BE2C (cell line): ENCODE measurements at regions not wholly inside any gene's neighbourhood (a gene's known extent, or its start where the extent isn't known, plus 50 kb on each side); places are given as distances from the start of the nearest gene placed in this dataset.

Experiments used
- DNase-seq: peaks from one replicate; pipeline ENCODE4 v3.0.0-alpha.2; 2020
- H3K27me3 ChIP-seq: fragments of 250-450 bp; sonication (Bioruptor Pico); 2 replicates; pipeline ENCODE4 v1.5.1; 2020; ENCODE audit warnings: mild to moderate bottlenecking
- H3K36me3 ChIP-seq: fragments of 250-450 bp; sonication (Bioruptor Pico); 2 replicates; pipeline ENCODE4 v1.5.1; 2020; ENCODE audit warnings: mild to moderate bottlenecking
- H3K4me1 ChIP-seq: fragments of 250-450 bp; sonication (Bioruptor Pico); 2 replicates; pipeline ENCODE4 v1.5.1; 2020
- H3K4me3 ChIP-seq: 2 replicates; pipeline ENCODE4 v1.5.1; 2011; ENCODE audit warnings: low read depth, low read length
- H3K9me3 ChIP-seq: fragments of 250-450 bp; sonication (Bioruptor Pico); 2 replicates; pipeline ENCODE4 v1.5.1; 2020
- TF ChIP-seq, protein P1 (sequence below): IDR thresholded peaks from 2 replicates; pipeline ENCODE4 v1.5.1; 2012; ENCODE audit warnings: mild to moderate bottlenecking, low read depth, low read length

DNA sequence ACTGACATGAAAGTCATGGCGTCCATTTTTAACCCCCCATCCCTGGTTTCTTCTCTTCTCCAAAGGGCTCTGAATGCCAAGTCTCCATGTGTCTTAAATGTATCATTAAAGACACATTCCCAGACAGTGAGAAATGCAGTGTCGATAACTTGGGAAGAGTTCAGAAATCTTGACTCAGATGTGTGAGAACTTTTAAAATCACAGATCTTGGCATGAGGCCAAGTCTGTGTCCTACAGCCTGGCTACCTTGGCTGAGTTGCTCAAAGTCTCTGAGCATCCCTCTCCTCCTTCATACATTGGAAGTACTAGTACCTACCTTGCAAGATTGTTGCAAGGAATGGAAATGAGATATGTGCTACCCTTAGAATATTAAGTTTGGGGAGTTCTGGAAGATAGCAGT lies 1046.5 kb upstream of the RBFOX1 start:
- no peak for DNase-seq
- H3K27me3 ChIP-seq = no peaks in the 10 kb centered on the region
- H3K4me1 ChIP-seq = no peaks in the 10 kb centered on the region
- no peak overlapping the region for H3K4me3 ChIP-seq
- no peaks in the 10 kb centered on the region for H3K9me3 ChIP-seq
- no peaks in the 10 kb centered on the region for H3K36me3 ChIP-seq
- TF ChIP-seq, protein P1, sequence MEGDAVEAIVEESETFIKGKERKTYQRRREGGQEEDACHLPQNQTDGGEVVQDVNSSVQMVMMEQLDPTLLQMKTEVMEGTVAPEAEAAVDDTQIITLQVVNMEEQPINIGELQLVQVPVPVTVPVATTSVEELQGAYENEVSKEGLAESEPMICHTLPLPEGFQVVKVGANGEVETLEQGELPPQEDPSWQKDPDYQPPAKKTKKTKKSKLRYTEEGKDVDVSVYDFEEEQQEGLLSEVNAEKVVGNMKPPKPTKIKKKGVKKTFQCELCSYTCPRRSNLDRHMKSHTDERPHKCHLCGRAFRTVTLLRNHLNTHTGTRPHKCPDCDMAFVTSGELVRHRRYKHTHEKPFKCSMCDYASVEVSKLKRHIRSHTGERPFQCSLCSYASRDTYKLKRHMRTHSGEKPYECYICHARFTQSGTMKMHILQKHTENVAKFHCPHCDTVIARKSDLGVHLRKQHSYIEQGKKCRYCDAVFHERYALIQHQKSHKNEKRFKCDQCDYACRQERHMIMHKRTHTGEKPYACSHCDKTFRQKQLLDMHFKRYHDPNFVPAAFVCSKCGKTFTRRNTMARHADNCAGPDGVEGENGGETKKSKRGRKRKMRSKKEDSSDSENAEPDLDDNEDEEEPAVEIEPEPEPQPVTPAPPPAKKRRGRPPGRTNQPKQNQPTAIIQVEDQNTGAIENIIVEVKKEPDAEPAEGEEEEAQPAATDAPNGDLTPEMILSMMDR = no peak

DNA sequence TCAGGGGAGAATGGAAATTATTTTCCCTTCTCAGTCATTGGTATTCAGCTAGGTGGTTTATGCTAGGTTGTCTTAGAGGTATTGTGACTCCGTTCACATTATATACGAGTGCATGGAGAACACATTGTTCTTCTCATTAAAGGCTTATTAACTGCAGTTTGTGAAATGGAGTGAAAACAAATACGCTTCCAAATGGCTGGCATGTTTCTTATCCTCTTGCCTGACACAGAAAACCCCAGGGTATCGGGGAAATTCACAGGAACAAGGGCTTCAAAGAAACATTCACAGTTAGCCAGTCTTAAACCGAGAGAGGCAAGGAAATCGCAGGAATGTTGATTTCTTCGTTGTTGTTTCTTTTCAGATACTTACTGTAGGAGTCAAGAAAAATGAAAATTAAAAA lies 1047.9 kb upstream of the RBFOX1 start:
- H3K9me3 ChIP-seq = no peaks in the 10 kb centered on the region
- H3K27me3 ChIP-seq = no peaks in the 10 kb centered on the region
- H3K36me3 ChIP-seq = no peaks in the 10 kb centered on the region
- DNase-seq = no peak
- H3K4me1 ChIP-seq = no peaks in the 10 kb centered on the region
- no peak overlapping the region for H3K4me3 ChIP-seq
- TF ChIP-seq, protein P1 = no peak

DNA sequence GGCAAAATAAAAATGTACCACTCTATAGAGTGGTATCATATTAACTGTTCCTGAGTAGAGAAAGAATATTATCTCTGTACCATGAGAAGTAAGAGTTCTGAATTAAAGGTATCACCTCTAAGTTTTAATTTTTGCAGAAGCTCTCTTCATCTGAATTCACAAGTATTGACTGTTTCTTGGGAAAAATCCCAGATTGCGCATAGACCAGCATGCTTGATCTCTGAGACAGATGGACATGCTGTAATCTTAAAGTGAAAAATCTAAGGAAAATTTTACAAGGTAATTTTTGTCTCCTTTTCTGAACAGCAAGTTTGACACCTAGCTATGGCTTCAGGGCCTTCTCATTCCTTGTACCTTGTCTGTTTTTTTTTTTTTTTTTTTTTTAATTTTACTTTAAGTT lies 1050.7 kb upstream of the RBFOX1 start:
- Histone ChIP-seq H3K36me3 (no peaks in the 10 kb centered on the region), H3K4me3 (no peak overlapping the region), H3K27me3 (no peaks in the 10 kb centered on the region), H3K9me3 (no peaks in the 10 kb centered on the region), H3K4me1 (no peaks in the 10 kb centered on the region)
- TF ChIP-seq, protein P1 = no peak
- no peak for DNase-seq

DNA sequence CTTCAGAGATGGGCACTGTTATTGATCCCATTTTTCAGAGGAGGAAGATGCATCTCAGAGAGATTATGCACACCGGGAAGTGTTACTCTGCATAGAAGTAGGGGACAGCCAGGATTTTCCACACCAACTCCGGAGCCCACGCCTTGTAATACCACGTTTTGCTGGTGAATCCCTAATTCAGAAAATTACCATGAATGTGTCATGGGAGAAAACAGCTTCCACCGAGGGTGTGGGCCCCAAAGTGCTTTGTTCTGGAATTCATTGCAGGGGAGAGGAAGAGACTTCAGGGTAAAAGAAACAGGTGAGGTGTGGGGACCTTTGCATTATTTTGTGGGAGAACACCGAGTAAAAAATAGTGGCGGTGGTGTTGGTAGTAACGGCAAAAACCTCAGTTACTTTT lies 1051.4 kb upstream of the RBFOX1 start:
- no peaks in the 10 kb centered on the region for H3K9me3 ChIP-seq
- DNase-seq = no peak
- H3K4me1 ChIP-seq = no peaks in the 10 kb centered on the region
- H3K27me3 ChIP-seq = no peaks in the 10 kb centered on the region
- TF ChIP-seq, protein P1 = no peak
- H3K4me3 ChIP-seq = no peak overlapping the region
- no peaks in the 10 kb centered on the region for H3K36me3 ChIP-seq

DNA sequence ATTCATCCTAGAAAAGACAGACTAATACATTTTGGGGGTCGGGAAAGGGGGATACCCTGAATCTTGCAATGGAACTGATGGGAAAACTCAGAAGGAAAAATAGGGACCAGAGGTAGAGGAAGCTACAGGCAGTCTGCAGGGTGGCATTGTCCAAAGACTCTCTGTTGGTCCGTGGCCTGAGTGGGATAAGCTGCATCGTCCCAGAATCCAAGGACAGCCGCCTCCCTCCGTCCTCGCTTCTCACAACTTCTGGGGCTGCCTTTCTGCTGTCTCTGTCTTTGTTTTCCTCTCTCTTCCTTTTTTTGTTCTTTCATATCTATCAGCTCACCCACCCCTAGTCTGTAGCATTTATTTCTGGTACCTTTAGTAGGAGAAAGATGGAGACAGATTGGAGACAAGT lies 1052.6 kb upstream of the RBFOX1 start:
- no peaks in the 10 kb centered on the region for H3K27me3 ChIP-seq
- no peaks in the 10 kb centered on the region for H3K4me1 ChIP-seq
- H3K36me3 ChIP-seq = no peaks in the 10 kb centered on the region
- no peak for DNase-seq
- no peaks in the 10 kb centered on the region for H3K9me3 ChIP-seq
- H3K4me3 ChIP-seq = no peak overlapping the region
- TF ChIP-seq, protein P1 = no peak

DNA sequence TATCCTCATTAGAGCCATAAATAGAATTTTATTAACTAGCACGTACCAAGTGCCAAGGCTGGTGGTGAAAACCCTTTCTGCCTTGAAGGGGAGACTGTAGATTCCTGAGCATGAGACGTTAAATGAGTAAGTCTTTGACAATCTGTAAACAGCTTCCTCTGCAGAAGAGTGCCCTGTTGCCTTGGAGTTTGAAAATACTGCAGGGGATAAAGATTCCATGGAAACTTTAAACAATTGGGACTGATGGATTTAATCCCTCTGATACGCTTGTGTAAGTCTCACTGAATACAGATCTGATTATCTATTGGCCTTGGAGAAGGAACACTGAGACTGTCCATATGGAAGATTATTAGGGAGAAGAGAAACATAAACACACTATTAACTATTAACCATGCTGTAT lies 1053.4 kb upstream of the RBFOX1 start:
- H3K27me3 ChIP-seq = no peaks in the 10 kb centered on the region
- no peak for DNase-seq
- H3K9me3 ChIP-seq = no peaks in the 10 kb centered on the region
- H3K4me1 ChIP-seq = no peaks in the 10 kb centered on the region
- TF ChIP-seq, protein P1 = no peak
- H3K4me3 ChIP-seq = no peak overlapping the region
- H3K36me3 ChIP-seq = no peaks in the 10 kb centered on the region
